GM21367 (cell line): ENCODE measurements at regions not wholly inside any gene's neighbourhood (a gene's known extent, or its start where the extent isn't known, plus 50 kb on each side); places are given as distances from the start of the nearest gene placed in this dataset.

Experiments
- ATAC-seq: cut with Tn5 transposase; IDR thresholded peaks from one replicate; pipeline ENCODE4 v1.9.1; 2021; ENCODE audit not compliant: unreplicated experiment

- ATAC-seq, result no peak
Observed at GRCh38 chr3:182530316-182530715, 263.0 kb upstream of the ATP11B start.

DNA sequence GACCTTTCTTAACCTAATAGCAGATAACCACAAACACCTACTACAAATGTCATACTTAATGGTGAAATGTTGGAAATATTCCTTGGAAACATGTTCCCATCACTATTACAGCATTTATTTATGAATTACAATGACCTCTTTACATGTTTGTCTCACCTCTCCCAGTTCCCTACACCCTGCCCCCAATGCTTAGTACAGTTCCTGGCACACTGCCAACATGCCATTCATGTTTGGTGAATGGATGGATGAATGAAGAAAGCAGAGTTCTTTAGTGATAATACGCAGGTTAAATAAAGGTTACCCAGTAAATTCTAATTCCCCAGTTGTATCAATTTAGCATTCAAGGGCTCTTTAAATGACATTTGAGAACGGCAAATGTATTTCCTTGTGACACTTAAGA is 259.9 kb upstream of the ATP11B start:
- no peak for ATAC-seq

- ATAC-seq, result no peak
Observed at GRCh38 chr3:182544542-182544941, 248.8 kb upstream of the ATP11B start.

- ATAC-seq, result no peak
Observed at GRCh38 chr3:182562274-182562673, 231.0 kb upstream of the ATP11B start.

DNA sequence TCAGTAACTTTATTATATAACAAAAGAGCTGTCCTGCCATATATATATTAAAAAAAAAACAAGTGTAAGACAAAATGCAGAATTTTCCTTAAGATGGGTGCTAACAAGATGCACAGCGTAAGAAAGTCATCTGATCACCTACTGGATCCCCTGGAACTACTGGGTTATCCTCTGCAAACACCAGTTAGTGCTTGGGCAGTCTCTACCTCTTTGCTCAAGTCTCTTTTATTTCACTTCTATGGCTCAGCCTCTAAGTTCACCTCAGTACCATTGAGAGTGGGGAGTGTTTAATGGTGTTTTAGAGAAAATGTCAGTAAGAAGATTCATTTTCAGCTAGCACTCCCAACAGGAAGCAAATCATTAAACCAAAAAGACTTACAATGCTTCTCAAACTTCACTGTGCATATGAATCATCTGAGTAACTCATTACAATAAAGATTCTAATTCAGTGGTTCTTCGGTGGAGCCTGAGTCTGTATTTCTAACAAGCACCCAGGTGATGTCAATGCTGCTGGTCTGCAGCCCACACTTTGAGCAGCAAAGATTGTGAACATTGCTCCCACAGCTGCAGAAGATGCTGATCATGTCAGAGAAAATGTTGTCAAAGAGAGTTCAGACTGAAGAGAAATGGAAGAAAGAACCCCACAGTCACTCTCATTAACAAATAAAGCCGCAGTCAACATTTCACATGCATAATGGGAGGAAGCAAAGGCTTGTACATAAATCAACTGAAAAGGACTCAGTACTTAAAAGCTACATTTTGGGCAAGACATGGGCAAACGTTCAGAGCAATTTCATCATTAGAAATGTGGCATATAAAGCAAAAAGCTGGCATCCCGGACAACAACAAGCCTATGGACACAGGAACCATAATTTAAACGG is 227.1 kb upstream of the ATP11B start:
- no peak for ATAC-seq

DNA sequence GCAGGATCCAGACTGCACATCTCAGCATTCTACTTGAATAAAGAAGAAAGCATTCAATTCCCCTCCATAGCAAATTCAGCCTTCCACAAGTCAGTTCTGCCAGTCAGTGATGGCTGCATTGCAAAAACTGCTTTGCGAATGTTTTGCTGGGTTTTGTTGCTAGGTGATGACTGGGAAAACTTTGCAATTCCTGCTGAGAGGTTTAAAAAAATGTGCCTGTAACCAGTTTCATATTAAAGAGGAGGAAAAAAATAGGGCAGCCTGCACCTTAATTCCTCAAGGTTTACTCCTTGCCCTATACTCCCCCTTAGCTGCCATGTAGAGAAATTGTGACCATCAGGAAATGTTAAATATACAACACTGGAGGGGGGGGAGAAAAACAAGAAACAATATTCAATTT is 225.6 kb upstream of the ATP11B start:
- no peak for ATAC-seq

DNA sequence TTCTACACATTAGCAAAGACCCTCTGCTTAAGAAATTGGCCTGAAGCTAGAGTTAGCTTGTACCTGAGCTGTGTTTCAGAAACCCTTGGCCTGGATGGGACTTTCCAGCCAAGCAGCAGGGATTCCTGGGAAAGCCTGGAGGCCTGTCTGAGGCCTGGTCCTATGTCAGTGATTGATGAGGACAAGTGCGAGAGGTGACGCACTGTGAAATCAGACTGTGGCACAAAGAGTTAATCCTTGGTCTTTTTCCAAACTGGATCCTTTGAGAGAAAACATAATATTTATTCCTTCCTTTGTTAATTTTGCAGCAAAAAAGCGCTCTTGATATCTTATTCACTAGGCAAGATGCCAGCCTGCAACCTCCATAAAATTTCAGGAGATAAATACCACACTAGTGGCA is 225.0 kb upstream of the ATP11B start:
- no peak for ATAC-seq

DNA sequence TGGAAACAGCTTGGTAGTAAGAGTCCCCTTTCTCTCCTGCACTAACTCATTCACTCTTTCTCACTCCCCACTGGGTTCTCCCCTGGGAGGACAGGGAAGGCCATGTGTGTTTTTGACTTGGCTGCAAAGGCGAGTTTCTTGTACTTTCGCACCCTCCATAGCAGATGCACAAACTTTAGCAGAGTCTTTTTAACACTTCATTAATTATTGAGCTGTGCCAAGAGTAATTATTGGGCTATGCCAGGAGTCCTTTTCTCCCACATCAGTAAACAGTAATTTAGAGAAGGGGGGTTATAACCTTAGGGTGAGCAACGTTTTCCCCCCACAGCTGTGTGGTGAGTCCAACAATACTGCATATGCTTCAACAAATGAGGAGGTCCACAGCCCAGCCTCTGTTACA is 224.4 kb upstream of the ATP11B start:
- no peak for ATAC-seq

- ATAC-seq, result no peak
Observed at GRCh38 chr3:182570946-182571594, 222.2 kb upstream of the ATP11B start.

DNA sequence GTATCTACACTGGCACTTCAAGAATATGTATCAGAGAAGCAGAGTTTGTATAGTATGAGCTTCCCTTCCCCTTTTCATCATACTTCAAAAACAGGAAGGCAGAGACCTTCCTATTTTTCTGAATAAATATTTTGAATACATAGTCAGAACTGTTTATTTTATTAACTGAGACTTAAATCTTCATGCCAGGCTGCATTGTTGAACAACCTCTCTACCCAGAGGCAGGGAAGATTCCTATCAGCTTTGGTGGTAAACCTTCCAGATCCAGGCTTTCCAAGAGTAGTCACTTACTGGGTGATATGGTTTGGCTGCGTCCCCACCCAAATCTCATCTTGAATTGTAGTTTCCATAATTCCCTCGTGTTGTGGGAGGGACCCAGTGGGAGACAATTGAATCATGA is 217.4 kb upstream of the ATP11B start:
- ATAC-seq, result no peak

DNA sequence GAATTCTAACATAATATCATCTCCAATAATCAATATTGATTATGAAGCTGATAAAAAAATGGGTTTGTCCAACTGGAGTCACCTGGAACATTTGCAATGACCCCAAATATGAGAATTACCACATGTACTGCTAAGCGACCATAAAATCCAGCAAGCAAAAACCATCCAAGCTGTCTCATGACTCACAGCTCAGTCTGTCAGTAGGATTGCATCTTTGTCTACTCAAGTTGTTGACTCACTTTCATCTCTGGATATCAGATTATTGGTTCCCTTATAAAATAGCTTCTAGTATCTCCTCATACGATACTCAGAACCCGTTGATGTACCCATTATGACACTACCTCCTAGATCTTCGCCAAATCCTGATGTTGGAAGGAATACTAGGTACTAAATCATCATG is 209.8 kb upstream of the ATP11B start:
- no peak for ATAC-seq

DNA sequence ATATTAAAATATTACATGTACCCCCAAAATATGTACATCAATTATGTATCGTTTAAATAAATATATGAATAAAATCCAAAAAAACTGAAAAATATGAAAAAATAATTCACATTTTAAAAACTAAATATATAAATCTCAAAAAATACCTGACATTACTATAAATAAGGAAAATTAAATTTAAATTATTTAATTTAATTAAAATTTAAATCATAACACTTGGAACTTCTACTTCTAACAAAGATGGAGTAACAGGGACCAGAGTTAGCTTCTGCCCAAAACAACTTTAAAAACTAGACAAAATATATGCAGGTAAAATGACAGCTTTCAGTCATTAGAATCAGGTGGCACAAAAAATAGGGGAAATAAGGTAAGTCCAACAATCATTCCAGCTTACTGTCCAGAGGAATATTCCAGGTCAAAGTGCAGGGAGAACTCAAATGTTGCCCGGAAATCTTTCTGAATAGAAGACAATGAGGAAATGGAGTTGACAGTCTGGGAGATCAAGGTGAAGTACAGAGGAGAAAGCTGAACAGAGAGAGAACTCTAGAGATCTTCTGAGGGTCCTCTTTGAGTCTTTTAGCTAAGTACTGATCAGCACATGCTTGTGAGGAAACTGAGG is 207.7 kb upstream of the ATP11B start:
- no peak for ATAC-seq

DNA sequence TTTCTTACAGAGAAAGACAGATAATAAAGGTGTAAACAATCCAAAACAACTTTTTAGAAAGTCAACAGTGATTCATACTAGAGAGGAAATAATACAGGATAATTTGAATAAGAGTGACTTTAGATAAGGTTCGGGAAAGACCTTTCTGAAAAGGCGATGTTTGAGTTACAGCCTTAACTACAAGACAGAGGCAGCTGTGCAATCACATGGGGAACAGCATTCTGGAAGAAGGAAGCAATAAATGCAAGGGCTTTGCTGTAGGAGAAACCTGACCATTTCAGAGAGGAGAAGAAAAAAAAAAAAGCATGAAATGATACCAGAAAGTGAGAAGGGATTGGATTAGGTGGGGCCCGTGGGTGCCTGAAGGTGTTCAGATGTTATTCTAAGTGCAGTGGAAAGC is 200.6 kb upstream of the ATP11B start:
- no peak for ATAC-seq

DNA sequence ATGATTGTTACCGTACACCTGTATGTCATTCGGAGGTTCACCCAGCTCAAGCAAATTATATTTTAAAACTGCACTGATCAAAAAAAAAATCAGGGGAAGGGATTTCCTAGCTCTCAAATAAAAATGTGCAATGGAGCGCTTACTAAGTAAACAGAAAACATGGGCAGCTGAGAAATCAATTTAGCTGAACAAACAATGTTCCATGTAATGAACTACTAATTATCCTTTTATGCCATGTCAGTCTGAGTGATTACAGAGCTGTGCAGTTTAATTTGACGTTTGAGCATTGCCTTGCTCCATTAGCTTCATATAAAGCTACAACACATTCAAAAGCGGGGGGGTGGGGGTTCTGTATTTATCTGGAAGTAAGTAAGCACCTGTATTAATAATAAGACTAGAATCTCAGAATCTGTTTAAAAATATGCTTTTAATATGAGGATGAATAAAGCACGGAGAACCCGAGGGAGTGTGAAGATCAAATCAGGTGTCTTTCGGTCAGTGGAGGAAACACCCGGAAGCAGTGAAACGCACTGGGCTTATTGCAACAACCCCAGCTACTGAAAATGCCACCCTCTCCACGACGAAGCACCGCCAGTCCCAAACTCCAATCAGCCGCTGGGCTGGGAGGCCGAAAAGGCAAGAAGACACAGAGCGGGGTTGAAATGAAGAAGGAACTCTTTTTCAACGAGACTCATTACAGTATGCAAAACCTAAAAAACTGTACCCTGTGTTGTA is 196.5 kb upstream of the ATP11B start:
- ATAC-seq, result no peak

- ATAC-seq, result no peak
Observed at GRCh38 chr3:182597621-182598041, 195.7 kb upstream of the ATP11B start.

DNA sequence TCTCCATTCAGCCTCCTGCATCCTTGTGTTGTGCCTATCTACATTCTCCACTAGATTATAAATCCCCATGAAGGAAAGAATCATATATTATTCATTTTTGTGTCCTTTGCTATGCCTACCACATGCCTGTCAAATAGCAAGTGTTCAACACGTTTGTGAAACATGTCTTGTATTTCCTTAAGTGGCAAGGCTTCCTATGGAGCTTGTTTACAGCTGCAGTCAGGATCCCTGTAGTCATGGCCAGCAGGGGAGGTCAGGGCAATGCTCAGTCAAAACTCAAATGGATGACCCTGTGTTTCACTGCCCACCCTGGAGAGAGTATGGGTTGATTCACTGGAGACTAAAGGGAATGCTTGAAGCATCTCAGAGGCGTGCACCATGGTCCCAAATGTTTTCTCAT is 191.7 kb upstream of the ATP11B start:
- ATAC-seq, result no peak

DNA sequence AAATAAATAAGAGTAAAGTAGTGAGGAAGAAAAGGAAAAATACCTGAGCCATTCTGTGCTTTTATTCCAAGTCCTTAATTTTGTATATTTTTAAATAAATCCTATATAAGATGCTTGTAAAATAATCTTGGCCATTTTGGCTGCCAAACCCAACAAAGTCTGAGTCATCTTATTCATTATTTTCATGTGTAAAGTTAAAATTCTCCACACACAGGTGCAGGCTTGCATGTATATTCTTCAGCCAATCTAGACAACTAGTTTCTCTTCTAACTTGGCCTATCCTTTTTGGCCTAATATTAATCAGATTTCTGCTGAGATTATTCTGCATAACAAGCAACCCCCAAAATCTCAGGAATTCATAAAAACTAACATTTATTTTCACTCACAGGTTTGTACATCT is 189.8 kb upstream of the ATP11B start:
- no peak for ATAC-seq

GRCh38 chr3:182605882-182606611 is 187.3 kb upstream of the ATP11B start:
- no peak for ATAC-seq

DNA sequence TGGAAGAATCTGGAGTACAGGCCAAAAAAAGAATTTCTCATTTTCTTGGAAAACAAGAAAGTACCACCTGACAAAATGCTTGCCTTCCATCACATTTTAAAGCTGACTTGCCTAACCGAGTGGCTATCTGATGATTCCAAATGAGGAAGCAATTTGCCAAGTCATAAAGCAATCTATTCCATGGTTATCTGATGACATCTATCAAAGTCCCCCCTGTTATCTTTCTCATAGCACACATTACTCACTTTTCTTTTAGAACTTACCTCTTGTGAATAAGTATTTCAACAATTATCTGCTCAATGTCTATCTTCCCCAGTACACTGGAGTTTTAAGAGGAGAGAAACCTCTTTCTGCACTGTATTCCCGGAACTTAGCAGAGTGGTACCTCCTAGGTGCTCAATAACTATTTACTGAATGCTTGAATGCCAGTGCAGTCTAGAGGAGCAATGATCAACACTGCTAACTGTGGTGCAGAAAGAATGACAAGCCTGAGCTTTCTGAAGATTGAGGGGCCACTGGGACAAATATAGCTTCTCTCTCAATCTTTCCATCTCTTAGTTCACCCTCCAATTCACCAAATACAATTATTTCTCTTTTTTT is 186.3 kb upstream of the ATP11B start:
- no peak for ATAC-seq

GRCh38 chr3:182608832-182609231 is 184.5 kb upstream of the ATP11B start:
- no peak for ATAC-seq
